ENCODE measurements at regions not wholly inside any gene's neighbourhood (a gene's known extent, or its start where the extent isn't known, plus 50 kb on each side); places are given as distances from the start of the nearest gene placed in this dataset.

- no peak for DNase-seq
Observed at GRCh38 chr16:86459266-86459665, 51.1 kb upstream of the FOXF1 start.

All from fibroblast of skin of right quadriceps (primary cell).